ENCODE measurements at regions not wholly inside any gene's neighbourhood (a gene's known extent, or its start where the extent isn't known, plus 50 kb on each side); places are given as distances from the start of the nearest gene placed in this dataset.

- TF ChIP-seq CTCF (IDR thresholded peaks at IDR 0.05): no peak
- TF ChIP-seq EZH2phosphoT487 (IDR thresholded peaks at IDR 0.05): no peak
- TF ChIP-seq EZH2 (IDR thresholded peaks at IDR 0.05): no peak
These were observed 294.3 kb upstream of the BOD1L1 start for GRCh38 chr4:13921805-13922204.
